ENCODE measurements at regions not wholly inside any gene's neighbourhood (a gene's known extent, or its start where the extent isn't known, plus 50 kb on each side); places are given as distances from the start of the nearest gene placed in this dataset.

DNA sequence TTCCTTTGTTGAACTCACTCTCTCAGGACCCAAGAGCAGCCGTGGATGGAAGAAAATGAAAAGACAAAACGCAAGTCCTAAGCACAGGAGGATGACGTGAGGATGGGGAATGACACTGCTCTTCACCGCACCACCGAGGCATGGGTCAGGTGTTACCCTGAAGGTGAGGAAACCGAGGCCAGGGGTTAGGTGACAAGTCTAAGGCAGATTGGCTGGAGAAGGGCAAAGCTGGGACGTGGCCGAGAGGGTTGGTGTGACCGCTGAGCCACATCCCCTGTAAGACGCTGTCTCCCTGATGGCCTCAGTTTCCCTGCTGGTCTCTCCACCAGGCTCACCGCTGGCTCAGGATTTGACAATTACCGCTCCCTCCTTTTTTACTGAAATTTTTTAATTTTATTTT is 284.4 kb downstream of the CTTN start:
- Histone ChIP-seq H3K27ac (ENCODE audit: extremely low read depth, low read depth, low read length) (no peak overlapping the region), H3K9ac (ENCODE audit: insufficient read depth in 1 of 2, low read depth in 2 of 2, low read length in 2 of 2) (no peak overlapping the region), H3K9me1 (ENCODE audit: control insufficient read depth, insufficient read depth, low read length) (peaks cover 2% of the 10 kb centered on the region), H3K27me3 (ENCODE audit: control insufficient read depth in 2 of 2, insufficient read depth in 2 of 2, low read length in 2 of 2) (peaks cover 13 to 47% of the 10 kb centered on the region in 2 experiments; a peak in 3 of 5 replicates), H3K9me3 (replicated peaks; ENCODE audit: control insufficient read depth, insufficient read depth, low read depth, low read length) (no peaks in the 10 kb centered on the region), H4K20me1 (replicated peaks; ENCODE audit: control insufficient read depth, insufficient read depth, low read length) (no peaks in the 10 kb centered on the region), H3K4me2 (ENCODE audit: insufficient read depth, low read length) (no peak overlapping the region), H2AFZ (ENCODE audit: low read depth, low read length) (no peak overlapping the region), H3K4me3 (no peak overlapping the region), H3K36me3 (ENCODE audit: control insufficient read depth, insufficient read depth, low read length) (no peaks in the 10 kb centered on the region), H3K79me2 (ENCODE audit: control insufficient read depth, insufficient read depth, low read length) (no peaks in the 10 kb centered on the region), H3K4me1 (replicated peaks in 1 of 2; ENCODE audit: control insufficient read depth in 2 of 2, insufficient read depth in 2 of 2, low read length in 2 of 2) (no peaks in the 10 kb centered on the region)
- no peak for FAIRE-seq
- ChIA-PET POLR2A (interaction anchor here (1.2 kb wide), 1 partner anchor 12 kb away, joined by 4 read pairs; no protein-coding TSS in a partner anchor), CTCF (ENCODE audit: low intra/inter-chr PET ratio) (no interaction called here)
- no peak for ATAC-seq
- in situ Hi-C loops (cut with MboI): no loop called here
- BruUV-seq (replicated peaks): no TSS peak
- TF ChIP-seq BRD4 (IDR thresholded peaks at IDR 0.05): no peak
- no peak for DNase-seq (ENCODE audit: extremely low read depth in 1 of 4, low spot score in 3 of 4)
- intact Hi-C loops (cut with micrococcal nuclease): no loop called here
- 6% methylated on average over 11 of the region's 12 CpGs for WGBS (ENCODE audit: insufficient coverage, low coverage, missing lambda C conversion rate)

DNA sequence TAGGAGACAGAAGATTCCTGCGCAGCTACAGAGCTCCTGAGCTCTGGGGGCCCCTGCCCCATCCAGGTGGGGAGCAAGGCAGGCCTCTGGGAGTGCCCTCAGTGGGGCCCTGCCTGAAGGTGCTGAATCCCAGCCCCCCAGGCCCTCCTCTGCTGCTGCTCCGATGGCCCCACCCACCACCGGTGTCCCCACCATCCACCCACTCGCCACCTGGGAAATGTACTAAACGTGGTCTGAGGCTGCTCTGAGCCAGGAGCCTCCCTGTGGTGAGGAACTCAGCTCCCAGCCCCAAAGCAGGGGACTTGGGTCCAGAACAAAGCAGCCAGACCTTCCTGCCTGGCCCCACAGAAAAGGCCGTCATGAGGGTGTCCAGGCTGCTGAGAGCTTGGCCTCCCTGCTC is 289.4 kb downstream of the CTTN start:
- ATAC-seq: no peak
- BruUV-seq (replicated peaks): no TSS peak
- FAIRE-seq: no peak
- in situ Hi-C loops (cut with MboI): no loop called here
- no peak for DNase-seq (ENCODE audit: extremely low read depth in 1 of 4, low spot score in 3 of 4)
- Histone ChIP-seq H4K20me1 (replicated peaks; ENCODE audit: control insufficient read depth, insufficient read depth, low read length) (no peaks in the 10 kb centered on the region), H3K4me2 (ENCODE audit: insufficient read depth, low read length) (no peak overlapping the region), H3K36me3 (ENCODE audit: control insufficient read depth, insufficient read depth, low read length) (no peaks in the 10 kb centered on the region), H2AFZ (ENCODE audit: low read depth, low read length) (no peak overlapping the region), H3K4me3 (no peak overlapping the region), H3K9ac (ENCODE audit: insufficient read depth in 1 of 2, low read depth in 2 of 2, low read length in 2 of 2) (no peak overlapping the region), H3K9me1 (ENCODE audit: control insufficient read depth, insufficient read depth, low read length) (no peaks in the 10 kb centered on the region), H3K27ac (ENCODE audit: extremely low read depth, low read depth, low read length) (no peak overlapping the region), H3K27me3 (ENCODE audit: control insufficient read depth in 2 of 2, insufficient read depth in 2 of 2, low read length in 2 of 2) (peaks cover 0 to 5% of the 10 kb centered on the region in 2 experiments; a peak in 1 of 5 replicates), H3K4me1 (replicated peaks in 1 of 2; ENCODE audit: control insufficient read depth in 2 of 2, insufficient read depth in 2 of 2, low read length in 2 of 2) (no peaks in the 10 kb centered on the region), H3K79me2 (ENCODE audit: control insufficient read depth, insufficient read depth, low read length) (no peaks in the 10 kb centered on the region), H3K9me3 (replicated peaks; ENCODE audit: control insufficient read depth, insufficient read depth, low read depth, low read length) (peaks cover 2% of the 10 kb centered on the region; the same call in 1 of the 2 replicates)
- ChIA-PET POLR2A (no interaction called here), CTCF (ENCODE audit: low intra/inter-chr PET ratio) (no interaction called here)
- intact Hi-C loops (cut with micrococcal nuclease): no loop called here
- 2% methylated on average over 5 of the region's 6 CpGs for WGBS (ENCODE audit: insufficient coverage, low coverage, missing lambda C conversion rate)
- TF ChIP-seq RAD21 (CRISPR knock-in tag; conservative IDR thresholded peaks at IDR 0.05 in 1 of 2, IDR thresholded peaks at IDR 0.05 in 1 of 2): no peak
- TF ChIP-seq ZNF696 (CRISPR knock-in tag; conservative IDR thresholded peaks at IDR 0.05): no peak
- TF ChIP-seq FOXM1 (IDR thresholded peaks at IDR 0.05; ENCODE audit: low read depth): no peak
- TF ChIP-seq FOXM1 (CRISPR knock-in tag; IDR thresholded peaks at IDR 0.05; ENCODE audit: low read depth): no peak
- no peak for TF ChIP-seq HCFC1 (IDR thresholded peaks at IDR 0.05; ENCODE audit: low read depth, low read length)
- TF ChIP-seq SRSF1 (IDR thresholded peaks at IDR 0.05; ENCODE audit: low read depth, low read length): no peak
- TF ChIP-seq, protein P1, sequence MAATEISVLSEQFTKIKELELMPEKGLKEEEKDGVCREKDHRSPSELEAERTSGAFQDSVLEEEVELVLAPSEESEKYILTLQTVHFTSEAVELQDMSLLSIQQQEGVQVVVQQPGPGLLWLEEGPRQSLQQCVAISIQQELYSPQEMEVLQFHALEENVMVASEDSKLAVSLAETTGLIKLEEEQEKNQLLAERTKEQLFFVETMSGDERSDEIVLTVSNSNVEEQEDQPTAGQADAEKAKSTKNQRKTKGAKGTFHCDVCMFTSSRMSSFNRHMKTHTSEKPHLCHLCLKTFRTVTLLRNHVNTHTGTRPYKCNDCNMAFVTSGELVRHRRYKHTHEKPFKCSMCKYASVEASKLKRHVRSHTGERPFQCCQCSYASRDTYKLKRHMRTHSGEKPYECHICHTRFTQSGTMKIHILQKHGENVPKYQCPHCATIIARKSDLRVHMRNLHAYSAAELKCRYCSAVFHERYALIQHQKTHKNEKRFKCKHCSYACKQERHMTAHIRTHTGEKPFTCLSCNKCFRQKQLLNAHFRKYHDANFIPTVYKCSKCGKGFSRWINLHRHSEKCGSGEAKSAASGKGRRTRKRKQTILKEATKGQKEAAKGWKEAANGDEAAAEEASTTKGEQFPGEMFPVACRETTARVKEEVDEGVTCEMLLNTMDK (IDR thresholded peaks at IDR 0.05; ENCODE audit: borderline replicate concordance, insufficient read depth, low read depth, low read length, poor library complexity, severe bottlenecking): no peak
- no peak for TF ChIP-seq ZNF668 (CRISPR knock-in tag; IDR thresholded peaks at IDR 0.05)
- no peak for TF ChIP-seq PTBP1 (IDR thresholded peaks at IDR 0.05; ENCODE audit: low read depth, low read length)
- no peak for TF ChIP-seq HOXB6 (CRISPR knock-in tag; IDR thresholded peaks at IDR 0.05; ENCODE audit: borderline replicate concordance)
- TF ChIP-seq SNIP1 (IDR thresholded peaks at IDR 0.05; ENCODE audit: low read depth): no peak
- TF ChIP-seq, protein P2, sequence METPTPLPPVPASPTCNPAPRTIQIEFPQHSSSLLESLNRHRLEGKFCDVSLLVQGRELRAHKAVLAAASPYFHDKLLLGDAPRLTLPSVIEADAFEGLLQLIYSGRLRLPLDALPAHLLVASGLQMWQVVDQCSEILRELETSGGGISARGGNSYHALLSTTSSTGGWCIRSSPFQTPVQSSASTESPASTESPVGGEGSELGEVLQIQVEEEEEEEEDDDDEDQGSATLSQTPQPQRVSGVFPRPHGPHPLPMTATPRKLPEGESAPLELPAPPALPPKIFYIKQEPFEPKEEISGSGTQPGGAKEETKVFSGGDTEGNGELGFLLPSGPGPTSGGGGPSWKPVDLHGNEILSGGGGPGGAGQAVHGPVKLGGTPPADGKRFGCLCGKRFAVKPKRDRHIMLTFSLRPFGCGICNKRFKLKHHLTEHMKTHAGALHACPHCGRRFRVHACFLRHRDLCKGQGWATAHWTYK (CRISPR knock-in tag; IDR thresholded peaks at IDR 0.05): no peak
- no peak for TF ChIP-seq IFI16 (CRISPR knock-in tag; IDR thresholded peaks at IDR 0.05)
- no peak for TF ChIP-seq CHD2 (IDR thresholded peaks at IDR 0.05; ENCODE audit: low read depth, low read length)

Data from K562 (cell line).